Gastroesophageal sphincter (tissue), 4 donors: ENCODE measurements at regions not wholly inside any gene's neighbourhood (a gene's known extent, or its start where the extent isn't known, plus 50 kb on each side); places are given as distances from the start of the nearest gene placed in this dataset.

Experiments used
- ATAC-seq: fragments of 150-250 bp; one replicate; pipeline ENCODE4 v1.9.1; 2016; ENCODE audit warnings: mild to moderate bottlenecking, moderate library complexity
- H3K27ac ChIP-seq, 4 donors: fragments of 200-600 bp; sonication (generic) in 3 of 4; 1 replicate in 3 of 4; 2 replicates in 1 of 4; pipeline ENCODE4 v1.5.1; 2016 to 2019
- H3K27me3 ChIP-seq: fragments of 200-600 bp; sonication (generic); one replicate; pipeline ENCODE4 v1.5.1; 2019
- H3K36me3 ChIP-seq, 2 donors: fragments of 200-600 bp; sonication (generic); one replicate each; pipeline ENCODE4 v1.5.1; 2019; ENCODE audit warnings: control low read depth in 1 of 2
- H3K4me1 ChIP-seq, 3 donors: fragments of 200-600 bp; sonication (generic); 1 replicate in 2 of 3; 2 replicates in 1 of 3; pipeline ENCODE4 v1.5.1; 2016 to 2019; ENCODE audit warnings: control low read depth in 2 of 3
- H3K4me3 ChIP-seq, 2 donors: fragments of 200-600 bp; sonication (generic); one replicate each; pipeline ENCODE4 v1.5.1; 2019; ENCODE audit warnings: mild to moderate bottlenecking in 1 of 2, moderate library complexity in 1 of 2
- H3K9me3 ChIP-seq, 3 donors: fragments of 200-600 bp; sonication (generic); one replicate each; pipeline ENCODE4 v1.5.1; 2017 to 2019; ENCODE audit warnings: control low read depth in 2 of 3
- EP300 ChIP-seq: sonication (generic); formaldehyde crosslinking; IDR thresholded peaks from one replicate; pipeline ENCODE4 v1.6.1; 2017; ENCODE audit warnings: antibody characterized with exemption, mild to moderate bottlenecking
- POLR2A ChIP-seq, 2 donors: fragments of 450-650 bp; IDR thresholded peaks; one replicate each; pipeline ENCODE4 v1.6.1; 2017; ENCODE audit warnings: antibody characterized with exemption in 2 of 2, mild to moderate bottlenecking in 2 of 2, moderate library complexity in 1 of 2
- POLR2AphosphoS5 ChIP-seq: sonication (generic); formaldehyde crosslinking; IDR thresholded peaks from one replicate; pipeline ENCODE4 v1.6.1; 2017; ENCODE audit warnings: antibody characterized with exemption
- WGBS, 2 donors: methylation state at CpG; one replicate each; pipeline ENCODE4 v1.1.5; 2018; ENCODE audit warnings: low coverage in 1 of 2; 5-methylcytosine and 5-hydroxymethylcytosine counted together
- TF ChIP-seq, protein P1 (sequence below), 4 experiments: fragments of 200-600 bp in 2 of 4; fragments of 450-650 bp in 2 of 4; sonication (generic) in 1 of 4; IDR thresholded peaks; one replicate each; pipeline ENCODE4 v1.5.1; 2017 to 2019; ENCODE audit warnings: antibody characterized with exemption in 4 of 4, mild to moderate bottlenecking in 2 of 4, moderate library complexity in 2 of 4

DNA sequence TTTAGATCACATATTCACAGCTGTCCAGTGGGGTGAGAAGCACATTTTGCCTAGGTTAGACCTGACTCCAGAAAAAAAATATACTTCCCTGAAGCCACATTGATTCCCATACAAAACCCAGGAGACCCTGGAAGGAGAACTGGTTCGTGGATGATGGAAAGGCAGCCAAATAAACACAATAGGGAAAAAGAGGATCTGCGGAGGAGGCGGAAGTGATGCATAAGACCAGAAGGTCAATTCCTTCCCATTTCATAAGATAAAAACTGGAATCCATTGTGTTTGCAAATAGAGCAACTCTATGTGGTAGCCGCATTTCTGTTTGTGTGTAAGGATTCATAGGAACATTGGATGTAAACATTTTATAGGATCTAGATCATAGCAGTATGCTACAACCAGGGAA lies 781.9 kb upstream of the GRM7 start:
- TF ChIP-seq POLR2AphosphoS5 (no peak), EP300 (no peak), POLR2A (IDR thresholded peaks at IDR 0.05) (no peak)
- TF ChIP-seq, protein P1, sequence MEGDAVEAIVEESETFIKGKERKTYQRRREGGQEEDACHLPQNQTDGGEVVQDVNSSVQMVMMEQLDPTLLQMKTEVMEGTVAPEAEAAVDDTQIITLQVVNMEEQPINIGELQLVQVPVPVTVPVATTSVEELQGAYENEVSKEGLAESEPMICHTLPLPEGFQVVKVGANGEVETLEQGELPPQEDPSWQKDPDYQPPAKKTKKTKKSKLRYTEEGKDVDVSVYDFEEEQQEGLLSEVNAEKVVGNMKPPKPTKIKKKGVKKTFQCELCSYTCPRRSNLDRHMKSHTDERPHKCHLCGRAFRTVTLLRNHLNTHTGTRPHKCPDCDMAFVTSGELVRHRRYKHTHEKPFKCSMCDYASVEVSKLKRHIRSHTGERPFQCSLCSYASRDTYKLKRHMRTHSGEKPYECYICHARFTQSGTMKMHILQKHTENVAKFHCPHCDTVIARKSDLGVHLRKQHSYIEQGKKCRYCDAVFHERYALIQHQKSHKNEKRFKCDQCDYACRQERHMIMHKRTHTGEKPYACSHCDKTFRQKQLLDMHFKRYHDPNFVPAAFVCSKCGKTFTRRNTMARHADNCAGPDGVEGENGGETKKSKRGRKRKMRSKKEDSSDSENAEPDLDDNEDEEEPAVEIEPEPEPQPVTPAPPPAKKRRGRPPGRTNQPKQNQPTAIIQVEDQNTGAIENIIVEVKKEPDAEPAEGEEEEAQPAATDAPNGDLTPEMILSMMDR (IDR thresholded peaks at IDR 0.05) = no peak
- H3K36me3 ChIP-seq = no peaks in the 10 kb centered on the region
- no peaks in the 10 kb centered on the region for H3K9me3 ChIP-seq
- H3K27ac ChIP-seq = no peak overlapping the region
- no peaks in the 10 kb centered on the region for H3K4me1 ChIP-seq
- WGBS, 2 donors = 70 to 75% methylated on average over 4 of the region's 4 CpGs
- H3K27me3 ChIP-seq = no peaks in the 10 kb centered on the region
- no peak for ATAC-seq
- H3K4me3 ChIP-seq = no peak overlapping the region

DNA sequence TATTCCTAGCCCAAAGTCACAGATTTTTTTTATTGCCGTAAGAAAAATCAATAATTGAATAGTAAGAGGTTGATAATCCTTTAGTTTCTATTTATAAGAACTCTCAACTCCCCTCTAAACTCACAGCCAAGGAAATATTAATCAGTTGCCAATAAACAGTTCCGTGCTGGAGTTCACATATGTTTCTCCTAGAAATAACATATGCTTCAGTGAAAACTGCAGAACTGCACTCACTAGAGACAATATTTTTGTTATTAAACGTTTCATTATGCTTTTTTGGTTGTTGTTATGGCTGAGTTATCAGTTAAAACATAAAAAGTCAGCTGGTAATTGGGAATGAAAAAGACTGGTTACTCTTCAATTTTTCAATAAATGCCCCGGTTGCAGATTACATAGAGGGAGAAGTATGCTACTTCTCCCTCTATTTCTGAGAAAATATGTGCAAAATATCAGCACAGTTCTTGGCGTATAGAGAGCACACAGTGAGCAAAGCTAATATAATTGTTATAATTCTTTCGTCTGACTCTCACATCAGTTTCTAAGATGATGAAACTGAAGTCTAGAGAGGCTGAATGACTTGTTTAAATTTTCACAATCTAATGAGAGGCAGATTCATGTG lies 781.2 kb upstream of the GRM7 start:
- Histone ChIP-seq H3K4me1 (no peaks in the 10 kb centered on the region), H3K36me3 (no peaks in the 10 kb centered on the region), H3K27ac (no peak overlapping the region), H3K9me3 (no peaks in the 10 kb centered on the region), H3K27me3 (no peaks in the 10 kb centered on the region), H3K4me3 (no peak overlapping the region)
- TF ChIP-seq POLR2A (IDR thresholded peaks at IDR 0.05) = no peak
- WGBS, 2 donors = 37 to 48% methylated on average over 6 of the region's 6 CpGs
- ATAC-seq = no peak

- H3K27ac ChIP-seq = no peak overlapping the region
- 67 to 90% methylated on average over 2 of the region's 2 CpGs for WGBS, 2 donors
- no peak for ATAC-seq
These were observed 772.5 kb upstream of the GRM7 start for GRCh38 chr3:6088433-6088832.

GRCh38 chr3:6089780-6090179 lies 771.1 kb upstream of the GRM7 start:
- no peak overlapping the region for H3K4me3 ChIP-seq
- no peaks in the 10 kb centered on the region for H3K36me3 ChIP-seq
- H3K27ac ChIP-seq = no peak overlapping the region
- ATAC-seq = no peak
- H3K9me3 ChIP-seq = no peaks in the 10 kb centered on the region
- no peak for TF ChIP-seq POLR2AphosphoS5
- no peak for TF ChIP-seq POLR2A (IDR thresholded peaks at IDR 0.05)
- TF ChIP-seq, protein P1 (IDR thresholded peaks at IDR 0.05) = no peak
- TF ChIP-seq EP300 = no peak
- H3K27me3 ChIP-seq = no peaks in the 10 kb centered on the region
- H3K4me1 ChIP-seq = no peaks in the 10 kb centered on the region
- 52 to 77% methylated on average over 4 of the region's 5 CpGs for WGBS, 2 donors

More at GRCh38 chr3:6088433-6088832, 772.5 kb upstream of the GRM7 start:
- no peaks in the 10 kb centered on the region for H3K36me3 ChIP-seq
- TF ChIP-seq POLR2AphosphoS5 = no peak
- H3K27me3 ChIP-seq = no peaks in the 10 kb centered on the region
- H3K9me3 ChIP-seq = no peaks in the 10 kb centered on the region
- H3K4me3 ChIP-seq = no peak overlapping the region
- H3K4me1 ChIP-seq = no peaks in the 10 kb centered on the region

GRCh38 chr3:6091262-6091661 lies 769.7 kb upstream of the GRM7 start:
- H3K4me3 ChIP-seq = no peak overlapping the region
- no peaks in the 10 kb centered on the region for H3K27me3 ChIP-seq
- no peaks in the 10 kb centered on the region for H3K4me1 ChIP-seq
- WGBS, 2 donors = 83 to 100% methylated on average over 2 to 3 of the region's 3 CpGs
- ATAC-seq = no peak
- H3K9me3 ChIP-seq = no peaks in the 10 kb centered on the region
- H3K36me3 ChIP-seq = no peaks in the 10 kb centered on the region
- H3K27ac ChIP-seq = no peak overlapping the region
- no peak for TF ChIP-seq POLR2A (IDR thresholded peaks at IDR 0.05)

GRCh38 chr3:6095006-6095405 lies 765.9 kb upstream of the GRM7 start:
- WGBS, 2 donors = 75% methylated on average over 1 of the region's 1 CpG; no CpG with 5 or more reads in 1 of the 2 donors
- Histone ChIP-seq H3K27ac (no peak overlapping the region), H3K4me1 (peaks cover 0 to 4% (median 0%) of the 10 kb centered on the region in 3 donors), H3K36me3 (no peaks in the 10 kb centered on the region), H3K9me3 (no peaks in the 10 kb centered on the region), H3K4me3 (no peak overlapping the region), H3K27me3 (no peaks in the 10 kb centered on the region)
- no peak for ATAC-seq
- TF ChIP-seq, protein P1 (IDR thresholded peaks at IDR 0.05) = no peak
- TF ChIP-seq EP300 (no peak), POLR2AphosphoS5 (no peak), POLR2A (IDR thresholded peaks at IDR 0.05) (no peak)
